Body of pancreas (tissue), 4 donors: ENCODE measurements at regions not wholly inside any gene's neighbourhood (a gene's known extent, or its start where the extent isn't known, plus 50 kb on each side); places are given as distances from the start of the nearest gene placed in this dataset.

ENCODE experiments used
- CTCF ChIP-seq, 7 experiments: fragments of 450-650 bp in 4 of 7; fragments of 200-600 bp in 3 of 7; sonication (generic) in 3 of 7; IDR thresholded peaks; one replicate each; pipeline ENCODE4 v1.5.1; 2016 to 2019; ENCODE audit warnings: antibody characterized with exemption in 7 of 7
- POLR2A ChIP-seq, 3 donors: fragments of 450-650 bp; IDR thresholded peaks; one replicate each; pipeline ENCODE4 v1.6.1; 2016; ENCODE audit warnings: antibody characterized with exemption in 3 of 3, mild to moderate bottlenecking in 2 of 3

GRCh38 chr1:232170909-232171308 is 459.0 kb downstream of the SIPA1L2 start:
- TF ChIP-seq POLR2A (IDR thresholded peaks at IDR 0.05) = no peak
- no peak for TF ChIP-seq CTCF (IDR thresholded peaks at IDR 0.05)
